ENCODE measurements at regions not wholly inside any gene's neighbourhood (a gene's known extent, or its start where the extent isn't known, plus 50 kb on each side); places are given as distances from the start of the nearest gene placed in this dataset.
"Not testable (repeated sequence)": the region's sequence is repeated elsewhere in the genome, so short reads cannot be mapped to it uniquely, and the experiment has no call there.

DNA sequence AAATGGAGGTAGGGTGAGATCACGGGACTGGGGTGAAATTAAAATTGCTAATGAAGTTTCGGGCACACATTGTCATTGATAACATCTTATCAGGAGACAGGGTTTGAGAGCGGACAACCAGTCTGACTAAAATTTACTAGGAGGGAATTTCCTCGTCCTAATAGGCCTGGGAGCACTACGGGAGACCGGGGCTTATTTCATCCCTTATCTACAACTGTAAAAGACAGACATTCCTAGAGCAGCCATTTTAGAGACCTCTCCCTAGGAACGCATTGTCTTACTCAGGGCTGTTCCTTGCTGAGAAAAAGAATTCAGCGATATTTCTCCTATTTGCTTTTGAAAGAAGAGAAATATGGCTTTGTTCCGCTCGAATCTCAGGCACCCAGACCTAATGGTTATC, 468.7 kb downstream of the CPS1 start:
- not testable (repeated sequence) for TF ChIP-seq TARDBP (IDR thresholded peaks at IDR 0.05); ZNF384 (IDR thresholded peaks at IDR 0.05); FOXA1 (IDR thresholded peaks at IDR 0.05); BHLHE40 (IDR thresholded peaks at IDR 0.05; ENCODE audit: borderline replicate concordance); SUZ12 (IDR thresholded peaks at IDR 0.05); ELF4 (IDR thresholded peaks at IDR 0.05); SP1 (IDR thresholded peaks at IDR 0.05); NFRKB (IDR thresholded peaks at IDR 0.05); FOXM1 (IDR thresholded peaks at IDR 0.05; ENCODE audit: borderline replicate concordance); FOXK2 (IDR thresholded peaks at IDR 0.05); CTBP1 (IDR thresholded peaks at IDR 0.05; ENCODE audit: borderline replicate concordance); HDGF (IDR thresholded peaks at IDR 0.05; ENCODE audit: borderline replicate concordance); ARNT (IDR thresholded peaks at IDR 0.05)
- TF ChIP-seq, protein P1, sequence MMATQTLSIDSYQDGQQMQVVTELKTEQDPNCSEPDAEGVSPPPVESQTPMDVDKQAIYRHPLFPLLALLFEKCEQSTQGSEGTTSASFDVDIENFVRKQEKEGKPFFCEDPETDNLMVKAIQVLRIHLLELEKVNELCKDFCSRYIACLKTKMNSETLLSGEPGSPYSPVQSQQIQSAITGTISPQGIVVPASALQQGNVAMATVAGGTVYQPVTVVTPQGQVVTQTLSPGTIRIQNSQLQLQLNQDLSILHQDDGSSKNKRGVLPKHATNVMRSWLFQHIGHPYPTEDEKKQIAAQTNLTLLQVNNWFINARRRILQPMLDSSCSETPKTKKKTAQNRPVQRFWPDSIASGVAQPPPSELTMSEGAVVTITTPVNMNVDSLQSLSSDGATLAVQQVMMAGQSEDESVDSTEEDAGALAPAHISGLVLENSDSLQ (IDR thresholded peaks at IDR 0.05) = not testable (repeated sequence)
